CD8-positive, alpha-beta memory T cell (primary cell): ENCODE measurements at regions not wholly inside any gene's neighbourhood (a gene's known extent, or its start where the extent isn't known, plus 50 kb on each side); places are given as distances from the start of the nearest gene placed in this dataset.

Source experiments
- CTCF ChIA-PET: fragments of 350-600 bp; sonication (Branson Sonifier 250); formaldehyde crosslinking; loops from one replicate; lab custom pipeline; 2021; ENCODE audit warnings: antibody characterized with exemption; lab: Charles Lee
- POLR2A ChIA-PET: fragments of 350-600 bp; sonication (Branson Sonifier 250); formaldehyde crosslinking; loops from one replicate; lab custom pipeline; 2021; ENCODE audit warnings: antibody characterized with exemption; lab: Charles Lee
- DNase-seq, 5 donors: peaks; one replicate each; pipeline versions ENCODE4 v3.0.0 to v3.0.0-alpha.2; 2020 to 2022; ENCODE audit warnings: mixed read lengths in 1 of 5
- H3K27ac ChIP-seq: one replicate; pipeline ENCODE4 v1.7.0; 2013; ENCODE audit warnings: low read depth, mild to moderate bottlenecking, low read length, moderate library complexity
- H3K27me3 ChIP-seq: 2 replicates; pipeline ENCODE4 v1.7.0; 2013; ENCODE audit warnings: low read length, mild to moderate bottlenecking; ENCODE audit not compliant: insufficient read depth, poor library complexity, severe bottlenecking
- H3K36me3 ChIP-seq: 2 replicates; pipeline ENCODE4 v1.7.0; 2013; ENCODE audit warnings: mild to moderate bottlenecking, low read length, moderate library complexity; ENCODE audit not compliant: insufficient read depth
- H3K4me1 ChIP-seq: 2 replicates; pipeline ENCODE4 v1.7.0; 2013; ENCODE audit warnings: mild to moderate bottlenecking, low read length, moderate library complexity; ENCODE audit not compliant: insufficient read depth
- H3K4me3 ChIP-seq: 2 replicates; pipeline ENCODE4 v1.7.0; 2013; ENCODE audit warnings: mild to moderate bottlenecking, low read length
- H3K9me3 ChIP-seq: 2 replicates; pipeline ENCODE4 v1.7.0; 2013; ENCODE audit warnings: mild to moderate bottlenecking, low read length
- H3K27ac Mint-ChIP-seq, 8 donors: one replicate each; pipeline ENCODE4 v1.8.0; 2020 to 2021; ENCODE audit warnings: mixed read lengths in 8 of 8, mild to moderate bottlenecking in 6 of 8, inconsistent platforms in 3 of 8, moderate library complexity in 3 of 8
- H3K27me3 Mint-ChIP-seq, 2 donors: one replicate each; pipeline ENCODE4 v1.8.0; 2020 to 2021; ENCODE audit warnings: mixed read lengths in 2 of 2, mild to moderate bottlenecking in 1 of 2, moderate library complexity in 1 of 2
- H3K36me3 Mint-ChIP-seq, 3 donors: one replicate each; pipeline ENCODE4 v1.8.0; 2020 to 2021; ENCODE audit warnings: mixed read lengths in 3 of 3, inconsistent platforms in 1 of 3, mild to moderate bottlenecking in 1 of 3
- H3K4me1 Mint-ChIP-seq, 3 donors: one replicate each; pipeline ENCODE4 v1.8.0; 2020 to 2021; ENCODE audit warnings: mixed read lengths in 3 of 3, inconsistent platforms in 1 of 3, mild to moderate bottlenecking in 1 of 3
- H3K4me3 Mint-ChIP-seq, 7 donors: one replicate each; pipeline ENCODE4 v1.8.0; 2020 to 2021; ENCODE audit warnings: mixed read lengths in 7 of 7, mild to moderate bottlenecking in 6 of 7, moderate library complexity in 4 of 7, inconsistent platforms in 2 of 7
- H3K9me3 Mint-ChIP-seq, 5 donors: one replicate each; pipeline ENCODE4 v1.8.0; 2020 to 2022; ENCODE audit warnings: mixed read lengths in 5 of 5, mild to moderate bottlenecking in 3 of 5, moderate library complexity in 2 of 5, inconsistent platforms in 1 of 5

GRCh38 chr1:37325509-37326437, 148.6 kb upstream of the ZC3H12A start:
- Mint-ChIP-seq H3K4me1 (no peaks in the 10 kb centered on the region), H3K4me3 (no peak overlapping the region), H3K9me3 (peaks cover 2 to 10% (median 4%) of the 10 kb centered on the region in 5 donors), H3K27me3 (peaks cover 27 to 52% of the 10 kb centered on the region in 2 donors), H3K36me3 (no peaks in the 10 kb centered on the region), H3K27ac (no peak overlapping the region)
- no peak overlapping the region for H3K27ac ChIP-seq
- ChIA-PET POLR2A (no interaction called here), CTCF (no interaction called here)
- peaks cover 9% of the 10 kb centered on the region for H3K27me3 ChIP-seq
- no peaks in the 10 kb centered on the region for H3K36me3 ChIP-seq
- H3K9me3 ChIP-seq, result no peaks in the 10 kb centered on the region
- H3K4me1 ChIP-seq, result no peaks in the 10 kb centered on the region
- DNase-seq, result no peak
- H3K4me3 ChIP-seq, result no peak overlapping the region

GRCh38 chr1:37332126-37332525, 142.3 kb upstream of the ZC3H12A start:
- Histone ChIP-seq H3K27me3 (peaks cover 3% of the 10 kb centered on the region), H3K4me1 (no peaks in the 10 kb centered on the region), H3K9me3 (no peaks in the 10 kb centered on the region), H3K36me3 (no peaks in the 10 kb centered on the region), H3K27ac (no peak overlapping the region), H3K4me3 (no peak overlapping the region)
- Mint-ChIP-seq H3K9me3 (peaks cover 0 to 2% (median 0%) of the 10 kb centered on the region in 5 donors), H3K36me3 (no peaks in the 10 kb centered on the region), H3K4me3 (no peak overlapping the region), H3K4me1 (no peaks in the 10 kb centered on the region), H3K27me3 (peaks cover 24 to 29% of the 10 kb centered on the region in 2 donors), H3K27ac (no peak overlapping the region)
- no peak for DNase-seq
- CTCF ChIA-PET, result no interaction called here
- POLR2A ChIA-PET, result no interaction called here

- H3K27ac Mint-ChIP-seq, result no peak overlapping the region
- Histone ChIP-seq H3K27ac (no peak overlapping the region), H3K4me1 (no peaks in the 10 kb centered on the region), H3K4me3 (no peak overlapping the region), H3K9me3 (no peaks in the 10 kb centered on the region), H3K36me3 (no peaks in the 10 kb centered on the region), H3K27me3 (peaks cover 4% of the 10 kb centered on the region)
- peaks cover 14 to 25% of the 10 kb centered on the region in 2 donors for H3K27me3 Mint-ChIP-seq
- ChIA-PET POLR2A (no interaction called here), CTCF (no interaction called here)
- no peak for DNase-seq
- H3K4me1 Mint-ChIP-seq, result no peaks in the 10 kb centered on the region
- peaks cover 0 to 2% (median 2%) of the 10 kb centered on the region in 5 donors for H3K9me3 Mint-ChIP-seq
- H3K4me3 Mint-ChIP-seq, result no peak overlapping the region
- no peaks in the 10 kb centered on the region for H3K36me3 Mint-ChIP-seq
These were observed 135.7 kb upstream of the ZC3H12A start for GRCh38 chr1:37338658-37339057.

GRCh38 chr1:37342736-37343135, 131.6 kb upstream of the ZC3H12A start:
- Mint-ChIP-seq H3K9me3 (no peaks in the 10 kb centered on the region), H3K27ac (no peak overlapping the region), H3K27me3 (peaks cover 9 to 29% of the 10 kb centered on the region in 2 donors), H3K36me3 (no peaks in the 10 kb centered on the region), H3K4me3 (no peak overlapping the region), H3K4me1 (no peaks in the 10 kb centered on the region)
- no peak overlapping the region for H3K27ac ChIP-seq
- no peak for DNase-seq
- POLR2A ChIA-PET, result no interaction called here
- H3K4me1 ChIP-seq, result no peaks in the 10 kb centered on the region
- no peaks in the 10 kb centered on the region for H3K36me3 ChIP-seq
- CTCF ChIA-PET, result no interaction called here
- peaks cover 4% of the 10 kb centered on the region for H3K27me3 ChIP-seq
- no peaks in the 10 kb centered on the region for H3K9me3 ChIP-seq
- H3K4me3 ChIP-seq, result no peak overlapping the region

GRCh38 chr1:37347104-37347649, 127.2 kb upstream of the ZC3H12A start:
- no peaks in the 10 kb centered on the region for H3K4me1 Mint-ChIP-seq
- ChIA-PET POLR2A (no interaction called here), CTCF (no interaction called here)
- no peaks in the 10 kb centered on the region for H3K9me3 Mint-ChIP-seq
- no peak overlapping the region for H3K4me3 Mint-ChIP-seq
- Histone ChIP-seq H3K4me1 (no peaks in the 10 kb centered on the region), H3K27ac (no peak overlapping the region), H3K4me3 (no peak overlapping the region), H3K9me3 (no peaks in the 10 kb centered on the region), H3K36me3 (no peaks in the 10 kb centered on the region), H3K27me3 (no peaks in the 10 kb centered on the region)
- no peak overlapping the region for H3K27ac Mint-ChIP-seq
- DNase-seq, result no peak
- H3K27me3 Mint-ChIP-seq, result peaks cover 6 to 27% of the 10 kb centered on the region in 2 donors
- no peaks in the 10 kb centered on the region for H3K36me3 Mint-ChIP-seq

GRCh38 chr1:37353871-37354270, 120.5 kb upstream of the ZC3H12A start:
- H3K27me3 ChIP-seq, result no peaks in the 10 kb centered on the region
- H3K4me1 Mint-ChIP-seq, result no peaks in the 10 kb centered on the region
- H3K4me3 ChIP-seq, result no peak overlapping the region
- no peak overlapping the region for H3K27ac Mint-ChIP-seq
- no peak overlapping the region for H3K4me3 Mint-ChIP-seq
- CTCF ChIA-PET, result no interaction called here
- no peaks in the 10 kb centered on the region for H3K4me1 ChIP-seq
- no peak for DNase-seq
- no peaks in the 10 kb centered on the region for H3K9me3 ChIP-seq
- no peaks in the 10 kb centered on the region for H3K36me3 ChIP-seq
- H3K36me3 Mint-ChIP-seq, result no peaks in the 10 kb centered on the region
- POLR2A ChIA-PET, result no interaction called here
- no peak overlapping the region for H3K27ac ChIP-seq
- H3K27me3 Mint-ChIP-seq, result peaks cover 6 to 29% of the 10 kb centered on the region in 2 donors
- no peaks in the 10 kb centered on the region for H3K9me3 Mint-ChIP-seq

GRCh38 chr1:37354876-37355650, 119.3 kb upstream of the ZC3H12A start:
- H3K36me3 Mint-ChIP-seq, result no peaks in the 10 kb centered on the region

GRCh38 chr1:37358992-37359391, 115.4 kb upstream of the ZC3H12A start:
- CTCF ChIA-PET, result interaction anchor here (1.4 kb wide), 1 partner anchor 15 kb away, joined by 3 read pairs; no protein-coding TSS in a partner anchor

More at GRCh38 chr1:37354876-37355650, 119.3 kb upstream of the ZC3H12A start:
- Histone ChIP-seq H3K4me1 (no peaks in the 10 kb centered on the region), H3K36me3 (no peaks in the 10 kb centered on the region), H3K27me3 (no peaks in the 10 kb centered on the region), H3K27ac (no peak overlapping the region), H3K9me3 (no peaks in the 10 kb centered on the region), H3K4me3 (no peak overlapping the region)
- H3K27me3 Mint-ChIP-seq, result peaks cover 6 to 31% of the 10 kb centered on the region in 2 donors
- ChIA-PET CTCF (no interaction called here), POLR2A (no interaction called here)
- H3K27ac Mint-ChIP-seq, result no peak overlapping the region
- no peaks in the 10 kb centered on the region for H3K4me1 Mint-ChIP-seq
- H3K9me3 Mint-ChIP-seq, result no peaks in the 10 kb centered on the region
- no peak overlapping the region for H3K4me3 Mint-ChIP-seq
- DNase-seq, result no peak

More at GRCh38 chr1:37358992-37359391, 115.4 kb upstream of the ZC3H12A start:
- Histone ChIP-seq H3K27me3 (no peaks in the 10 kb centered on the region), H3K9me3 (no peaks in the 10 kb centered on the region), H3K27ac (no peak overlapping the region), H3K36me3 (no peaks in the 10 kb centered on the region), H3K4me3 (no peak overlapping the region), H3K4me1 (no peaks in the 10 kb centered on the region)
- POLR2A ChIA-PET, result no interaction called here
- no peaks in the 10 kb centered on the region for H3K9me3 Mint-ChIP-seq
- no peaks in the 10 kb centered on the region for H3K36me3 Mint-ChIP-seq
- H3K27me3 Mint-ChIP-seq, result peaks cover 13 to 59% of the 10 kb centered on the region in 2 donors
- no peak overlapping the region for H3K27ac Mint-ChIP-seq
- no peak overlapping the region for H3K4me3 Mint-ChIP-seq
- no peak for DNase-seq
- no peaks in the 10 kb centered on the region for H3K4me1 Mint-ChIP-seq
